ENCODE measurements at regions not wholly inside any gene's neighbourhood (a gene's known extent, or its start where the extent isn't known, plus 50 kb on each side); places are given as distances from the start of the nearest gene placed in this dataset.

GRCh38 chr5:2006193-2006970 lies 123.7 kb upstream of the IRX4 start:
- 75% methylated on average over 21 of the region's 24 CpGs for WGBS (ENCODE audit: insufficient coverage)
- Histone ChIP-seq H3K36me3 (ENCODE audit: control insufficient read depth, insufficient read depth, low read length) (no peaks in the 10 kb centered on the region), H3K4me3 (ENCODE audit: low read length) (no peak overlapping the region), H3K9me3 (replicated peaks; ENCODE audit: control insufficient read depth, low read depth, low read length) (no peaks in the 10 kb centered on the region), H3K27ac (ENCODE audit: low read length) (no peak overlapping the region), H3K4me1 (ENCODE audit: control insufficient read depth, insufficient read depth, low read length) (peaks cover 30% of the 10 kb centered on the region), H3K27me3 (ENCODE audit: control insufficient read depth, insufficient read depth, low read length) (peaks cover 25% of the 10 kb centered on the region)
- DNase-seq = no peak

- H3K27me3 ChIP-seq (ENCODE audit: control insufficient read depth, insufficient read depth, low read length) = peaks cover 31% of the 10 kb centered on the region
These were observed 122.6 kb upstream of the IRX4 start for GRCh38 chr5:2005101-2006041.

DNA sequence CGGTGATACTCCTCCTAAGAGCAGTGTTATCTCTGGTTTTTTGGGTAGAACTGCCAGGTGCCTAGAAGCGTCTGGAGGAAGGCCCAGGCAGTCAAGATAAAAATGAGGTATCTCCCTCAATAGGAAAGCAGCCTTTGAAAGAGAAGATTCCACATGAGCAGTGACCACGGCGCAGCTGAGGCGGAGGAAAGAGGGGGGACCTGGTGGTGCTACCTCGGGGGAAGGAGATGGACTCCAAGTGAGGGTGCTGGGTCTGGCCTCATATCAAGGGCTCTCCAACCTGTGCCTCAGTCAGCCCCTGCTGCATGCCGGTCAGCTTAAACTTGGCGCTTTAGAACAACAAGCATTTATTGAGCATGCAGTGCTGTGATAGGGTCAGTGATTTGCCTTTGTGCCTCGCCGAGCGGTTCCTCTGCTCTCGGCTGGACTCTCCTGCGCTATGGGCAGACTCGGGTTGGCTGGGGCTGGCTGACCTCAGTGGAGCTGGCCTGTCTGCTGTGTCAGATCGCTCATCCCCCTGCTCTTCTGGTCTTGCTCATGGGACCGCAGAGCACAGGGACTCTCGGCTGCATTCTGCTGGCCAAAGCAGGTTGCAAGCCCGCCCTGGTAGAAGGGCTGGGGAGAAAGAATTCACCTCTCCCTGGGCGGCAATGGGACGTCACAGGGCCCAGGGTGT lies 121.1 kb upstream of the IRX4 start:
- peaks cover 23% of the 10 kb centered on the region for H3K4me1 ChIP-seq (ENCODE audit: control insufficient read depth, insufficient read depth, low read length)
- WGBS (ENCODE audit: insufficient coverage) = 79% methylated on average over 16 of the region's 20 CpGs
- DNase-seq = no peak
- peaks cover 30% of the 10 kb centered on the region for H3K27me3 ChIP-seq (ENCODE audit: control insufficient read depth, insufficient read depth, low read length)
- no peak overlapping the region for H3K4me3 ChIP-seq (ENCODE audit: low read length)
- no peaks in the 10 kb centered on the region for H3K36me3 ChIP-seq (ENCODE audit: control insufficient read depth, insufficient read depth, low read length)
- no peak overlapping the region for H3K27ac ChIP-seq (ENCODE audit: low read length)
- H3K9me3 ChIP-seq (replicated peaks; ENCODE audit: control insufficient read depth, low read depth, low read length) = no peaks in the 10 kb centered on the region

More at GRCh38 chr5:2005101-2006041, 122.6 kb upstream of the IRX4 start:
- H3K27ac ChIP-seq (ENCODE audit: low read length) = no peak overlapping the region
- no peak overlapping the region for H3K4me3 ChIP-seq (ENCODE audit: low read length)
- peaks cover 30% of the 10 kb centered on the region for H3K4me1 ChIP-seq (ENCODE audit: control insufficient read depth, insufficient read depth, low read length)
- no peaks in the 10 kb centered on the region for H3K9me3 ChIP-seq (replicated peaks; ENCODE audit: control insufficient read depth, low read depth, low read length)
- H3K36me3 ChIP-seq (ENCODE audit: control insufficient read depth, insufficient read depth, low read length) = no peaks in the 10 kb centered on the region
- 61% methylated on average over 34 of the region's 35 CpGs for WGBS (ENCODE audit: insufficient coverage)
- no peak for DNase-seq

DNA sequence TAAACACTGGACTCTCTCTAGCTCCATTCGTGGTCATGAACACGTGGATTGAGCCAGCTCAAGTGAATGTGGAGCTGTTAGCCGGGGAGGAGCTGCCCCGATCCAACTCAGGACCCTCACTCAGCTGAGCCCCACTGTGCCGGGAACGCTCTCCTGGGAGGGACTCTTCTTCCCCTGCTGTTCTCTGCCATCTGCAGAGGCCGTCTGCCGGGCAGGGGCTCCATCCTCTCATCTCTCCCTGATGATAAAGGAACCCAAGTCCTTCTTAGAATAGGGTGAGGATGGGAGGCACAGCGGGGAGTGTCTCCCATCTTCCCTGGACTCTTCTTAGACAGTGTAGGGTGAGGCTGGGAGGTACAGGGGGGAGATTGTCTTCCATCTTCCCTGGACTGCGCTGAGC lies 120.5 kb upstream of the IRX4 start:
- DNase-seq = no peak
- no peaks in the 10 kb centered on the region for H3K36me3 ChIP-seq (ENCODE audit: control insufficient read depth, insufficient read depth, low read length)
- H3K4me3 ChIP-seq (ENCODE audit: low read length) = no peak overlapping the region
- H3K4me1 ChIP-seq (ENCODE audit: control insufficient read depth, insufficient read depth, low read length) = peaks cover 17% of the 10 kb centered on the region
- no peak overlapping the region for H3K27ac ChIP-seq (ENCODE audit: low read length)
- H3K9me3 ChIP-seq (replicated peaks; ENCODE audit: control insufficient read depth, low read depth, low read length) = no peaks in the 10 kb centered on the region
- 80% methylated on average over 8 of the region's 10 CpGs for WGBS (ENCODE audit: insufficient coverage)
- peaks cover 27% of the 10 kb centered on the region for H3K27me3 ChIP-seq (ENCODE audit: control insufficient read depth, insufficient read depth, low read length)

DNA sequence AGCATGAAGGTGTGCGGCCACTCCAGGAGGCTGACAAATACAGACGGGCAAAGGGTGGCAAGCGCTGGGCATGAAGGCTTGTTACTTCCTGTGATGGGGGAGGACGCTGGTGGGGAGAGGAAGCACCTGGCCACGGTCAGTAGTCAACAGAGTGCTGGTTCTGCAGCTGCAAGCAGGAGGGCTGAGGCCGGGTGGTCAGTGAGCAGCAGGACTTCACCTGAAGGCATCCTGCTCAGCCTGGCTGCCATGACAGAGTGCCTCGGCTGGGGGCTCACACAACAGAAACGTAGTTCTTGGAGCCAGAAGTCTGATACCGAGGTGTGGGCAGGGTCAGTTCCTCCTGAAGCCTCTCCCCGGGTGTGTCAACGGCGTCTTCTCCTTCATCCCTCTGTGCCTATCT lies 118.6 kb upstream of the IRX4 start:
- Histone ChIP-seq H3K4me1 (ENCODE audit: control insufficient read depth, insufficient read depth, low read length) (peaks cover 2% of the 10 kb centered on the region), H3K27me3 (ENCODE audit: control insufficient read depth, insufficient read depth, low read length) (peaks cover 22% of the 10 kb centered on the region), H3K27ac (ENCODE audit: low read length) (no peak overlapping the region), H3K9me3 (replicated peaks; ENCODE audit: control insufficient read depth, low read depth, low read length) (no peaks in the 10 kb centered on the region), H3K36me3 (ENCODE audit: control insufficient read depth, insufficient read depth, low read length) (no peaks in the 10 kb centered on the region), H3K4me3 (ENCODE audit: low read length) (no peak overlapping the region)
- 74% methylated on average over 12 of the region's 12 CpGs for WGBS (ENCODE audit: insufficient coverage)
- DNase-seq = no peak

GRCh38 chr5:2000591-2000990 lies 117.9 kb upstream of the IRX4 start:
- Histone ChIP-seq H3K36me3 (ENCODE audit: control insufficient read depth, insufficient read depth, low read length) (no peaks in the 10 kb centered on the region), H3K27me3 (ENCODE audit: control insufficient read depth, insufficient read depth, low read length) (peaks cover 19% of the 10 kb centered on the region), H3K4me1 (ENCODE audit: control insufficient read depth, insufficient read depth, low read length) (no peaks in the 10 kb centered on the region), H3K27ac (ENCODE audit: low read length) (no peak overlapping the region), H3K4me3 (ENCODE audit: low read length) (no peak overlapping the region), H3K9me3 (replicated peaks; ENCODE audit: control insufficient read depth, low read depth, low read length) (no peaks in the 10 kb centered on the region)
- 74% methylated on average over 11 of the region's 12 CpGs for WGBS (ENCODE audit: insufficient coverage)
- DNase-seq = no peak

DNA sequence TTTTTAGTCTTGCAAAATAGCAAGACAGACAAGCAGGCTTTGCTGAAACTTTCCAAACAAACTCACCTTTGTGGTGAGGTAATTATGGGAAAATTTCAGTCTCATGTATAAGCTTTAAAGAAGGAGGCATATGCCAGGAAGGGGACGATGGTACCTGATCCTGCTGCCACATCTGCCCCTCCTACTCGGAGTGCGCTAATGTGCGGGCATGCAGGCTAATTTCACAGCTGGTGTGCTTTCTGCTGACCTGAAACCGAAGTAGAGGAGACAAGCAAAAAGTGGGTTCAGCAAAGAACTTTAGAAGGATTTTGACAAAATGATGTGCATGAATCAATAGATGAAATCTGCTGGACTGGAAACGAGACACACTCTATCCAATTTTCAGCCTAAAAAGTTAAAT lies 117.1 kb upstream of the IRX4 start:
- Histone ChIP-seq H3K9me3 (replicated peaks; ENCODE audit: control insufficient read depth, low read depth, low read length) (no peaks in the 10 kb centered on the region), H3K4me1 (ENCODE audit: control insufficient read depth, insufficient read depth, low read length) (no peaks in the 10 kb centered on the region), H3K27me3 (ENCODE audit: control insufficient read depth, insufficient read depth, low read length) (peaks cover 14% of the 10 kb centered on the region), H3K27ac (ENCODE audit: low read length) (no peak overlapping the region), H3K4me3 (ENCODE audit: low read length) (no peak overlapping the region), H3K36me3 (ENCODE audit: control insufficient read depth, insufficient read depth, low read length) (no peaks in the 10 kb centered on the region)
- 72% methylated on average over 3 of the region's 6 CpGs for WGBS (ENCODE audit: insufficient coverage)
- no peak for DNase-seq

DNA sequence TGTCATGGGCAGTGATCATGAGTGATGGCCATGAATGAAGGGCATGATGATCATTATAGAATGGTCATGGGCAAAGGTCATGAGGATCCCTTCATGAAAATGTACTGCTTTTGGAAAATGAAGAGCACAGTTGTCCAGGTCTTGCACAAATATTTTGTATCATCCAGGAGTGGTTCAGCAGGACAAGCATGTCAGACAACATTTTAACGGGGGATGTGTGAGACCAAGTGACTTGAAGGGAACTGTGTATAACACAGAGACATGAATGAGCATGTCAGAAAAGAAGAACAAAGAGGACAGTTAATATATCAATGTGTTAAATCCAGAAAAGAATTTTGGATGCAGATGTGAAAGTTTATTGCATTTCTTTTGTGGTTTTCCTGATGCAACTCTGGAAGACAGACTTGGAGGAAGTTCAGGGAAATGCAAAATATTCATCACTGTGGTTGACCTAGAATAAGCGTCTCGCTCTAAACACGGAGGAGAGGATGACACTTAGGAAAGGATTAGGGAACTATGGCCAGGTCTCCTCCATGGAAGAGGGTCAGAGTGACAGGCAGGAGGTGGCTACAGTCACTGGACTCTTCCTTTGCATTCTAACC lies 116.1 kb upstream of the IRX4 start:
- Histone ChIP-seq H3K27ac (ENCODE audit: low read length) (no peak overlapping the region), H3K9me3 (replicated peaks; ENCODE audit: control insufficient read depth, low read depth, low read length) (no peaks in the 10 kb centered on the region), H3K4me1 (ENCODE audit: control insufficient read depth, insufficient read depth, low read length) (no peaks in the 10 kb centered on the region), H3K27me3 (ENCODE audit: control insufficient read depth, insufficient read depth, low read length) (peaks cover 8% of the 10 kb centered on the region), H3K36me3 (ENCODE audit: control insufficient read depth, insufficient read depth, low read length) (no peaks in the 10 kb centered on the region), H3K4me3 (ENCODE audit: low read length) (no peak overlapping the region)
- 74% methylated on average over 4 of the region's 4 CpGs for WGBS (ENCODE audit: insufficient coverage)
- no peak for DNase-seq

DNA sequence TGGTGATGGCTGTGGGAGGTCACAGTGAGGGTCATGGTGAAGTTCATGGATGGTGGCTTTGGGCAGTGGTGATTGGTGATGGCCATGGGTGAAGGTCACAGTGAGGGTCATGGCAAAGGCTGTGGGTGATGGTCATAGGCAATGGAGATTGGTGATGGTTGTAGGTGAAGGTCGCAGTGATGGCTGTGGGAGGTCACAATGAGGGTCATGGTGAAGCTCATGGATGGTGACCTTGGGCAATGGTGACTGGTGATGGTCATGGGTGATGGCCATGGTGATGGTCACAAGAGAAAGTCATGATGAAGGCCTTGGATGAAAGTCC lies 115.6 kb upstream of the IRX4 start:
- no peak for DNase-seq
- no peaks in the 10 kb centered on the region for H3K36me3 ChIP-seq (ENCODE audit: control insufficient read depth, insufficient read depth, low read length)
- WGBS (ENCODE audit: insufficient coverage) = 88% methylated on average over 1 of the region's 1 CpG
- no peaks in the 10 kb centered on the region for H3K4me1 ChIP-seq (ENCODE audit: control insufficient read depth, insufficient read depth, low read length)
- H3K27ac ChIP-seq (ENCODE audit: low read length) = no peak overlapping the region
- H3K9me3 ChIP-seq (replicated peaks; ENCODE audit: control insufficient read depth, low read depth, low read length) = no peaks in the 10 kb centered on the region
- H3K27me3 ChIP-seq (ENCODE audit: control insufficient read depth, insufficient read depth, low read length) = peaks cover 8% of the 10 kb centered on the region
- no peak overlapping the region for H3K4me3 ChIP-seq (ENCODE audit: low read length)
